Trophoblast cell (in vitro differentiated cells and primary cell): ENCODE measurements at regions not wholly inside any gene's neighbourhood (a gene's known extent, or its start where the extent isn't known, plus 50 kb on each side); places are given as distances from the start of the nearest gene placed in this dataset.

ENCODE experiments used
- DNase-seq, 2 donors: peaks; one replicate each; pipeline ENCODE4 v3.0.0-alpha.2; 2016
- H2AFZ ChIP-seq: 2 replicates; pipeline ENCODE4 v1.6.1; 2013; ENCODE audit warnings: low read length, moderate library complexity, mild to moderate bottlenecking; ENCODE audit not compliant: insufficient read depth, poor library complexity
- H2AK5ac ChIP-seq: 2 replicates; pipeline ENCODE4 v1.6.1; 2013; ENCODE audit warnings: mild to moderate bottlenecking, low read length
- H2BK120ac ChIP-seq: 2 replicates; pipeline ENCODE4 v1.6.1; 2013; ENCODE audit warnings: low read length, mild to moderate bottlenecking, moderate library complexity; ENCODE audit not compliant: insufficient read depth, poor library complexity
- H2BK12ac ChIP-seq: 2 replicates; pipeline ENCODE4 v1.6.1; 2013; ENCODE audit warnings: mild to moderate bottlenecking, low read length, moderate library complexity
- H2BK5ac ChIP-seq: 2 replicates; pipeline ENCODE4 v1.6.1; 2013; ENCODE audit warnings: low read length, low read depth, moderate library complexity, mild to moderate bottlenecking; ENCODE audit not compliant: poor library complexity
- H3K14ac ChIP-seq: 2 replicates; pipeline ENCODE4 v1.6.1; 2013; ENCODE audit warnings: mild to moderate bottlenecking, low read length
- H3K18ac ChIP-seq: 2 replicates; pipeline ENCODE4 v1.6.1; 2013; ENCODE audit warnings: mild to moderate bottlenecking, low read length
- H3K23ac ChIP-seq: 2 replicates; pipeline ENCODE4 v1.6.1; 2013; ENCODE audit warnings: low read length
- H3K27ac ChIP-seq: 2 replicates; pipeline ENCODE4 v1.5.1; 2013; ENCODE audit warnings: low read depth, mild to moderate bottlenecking, inconsistent platforms, low read length, moderate library complexity
- H3K27me3 ChIP-seq: 2 replicates; pipeline ENCODE4 v1.6.1; 2013; ENCODE audit warnings: inconsistent platforms, mild to moderate bottlenecking, low read length, moderate library complexity; ENCODE audit not compliant: insufficient read depth
- H3K36me3 ChIP-seq, 2 experiments: 1 replicate in 1 of 2; 2 replicates in 1 of 2; pipeline ENCODE4 v1.6.1; 2013; ENCODE audit warnings: low read length in 2 of 2, mild to moderate bottlenecking in 2 of 2, moderate library complexity in 1 of 2; ENCODE audit not compliant: insufficient read depth in 2 of 2, control insufficient read depth in 1 of 2
- H3K4ac ChIP-seq: 2 replicates; pipeline ENCODE4 v1.6.1; 2013; ENCODE audit warnings: low read depth, mild to moderate bottlenecking, low read length, moderate library complexity
- H3K4me1 ChIP-seq, 2 experiments: 1 replicate in 1 of 2; 2 replicates in 1 of 2; pipeline ENCODE4 v1.6.1; 2013; ENCODE audit warnings: low read length in 2 of 2, mild to moderate bottlenecking in 2 of 2, moderate library complexity in 1 of 2; ENCODE audit not compliant: insufficient read depth in 2 of 2, control insufficient read depth in 1 of 2
- H3K4me2 ChIP-seq: 2 replicates; pipeline ENCODE4 v1.6.1; 2013; ENCODE audit warnings: inconsistent platforms, mild to moderate bottlenecking, low read length, moderate library complexity
- H3K4me3 ChIP-seq: 2 replicates; pipeline ENCODE4 v1.5.1; 2013; ENCODE audit warnings: mild to moderate bottlenecking, low read depth, low read length, inconsistent platforms
- H3K79me1 ChIP-seq: one replicate; pipeline ENCODE4 v1.6.1; 2013; ENCODE audit warnings: low read length
- H3K79me2 ChIP-seq: 2 replicates; pipeline ENCODE4 v1.6.1; 2013; ENCODE audit warnings: low read length, mild to moderate bottlenecking; ENCODE audit not compliant: control insufficient read depth, insufficient read depth, poor library complexity
- H3K9ac ChIP-seq: 2 replicates; pipeline ENCODE4 v1.6.1; 2013; ENCODE audit warnings: mild to moderate bottlenecking, low read length
- H3K9me3 ChIP-seq: 2 replicates; pipeline ENCODE4 v1.6.1; 2013; ENCODE audit warnings: low read depth, mild to moderate bottlenecking, control low read depth, inconsistent platforms, low read length; ENCODE audit not compliant: insufficient read depth
- H4K12ac ChIP-seq: 2 replicates; pipeline ENCODE4 v1.6.1; 2013; ENCODE audit warnings: low read depth, mild to moderate bottlenecking, low read length, moderate library complexity
- H4K8ac ChIP-seq: 2 replicates; pipeline ENCODE4 v1.6.1; 2013; ENCODE audit warnings: low read depth, mild to moderate bottlenecking, low read length, moderate library complexity
- H4K91ac ChIP-seq: one replicate; pipeline ENCODE4 v1.6.1; 2013; ENCODE audit warnings: low read depth, mild to moderate bottlenecking, low read length, moderate library complexity
- WGBS: extraction: QIAGEN DNeasy Blood & Tissue Kit; methylation state at CpG from one replicate; pipeline ENCODE4 v1.1.7; 2013; ENCODE audit warnings: missing lambda C conversion rate; ENCODE audit not compliant: insufficient read length, insufficient coverage; ENCODE audit errors: extremely low coverage; 5-methylcytosine and 5-hydroxymethylcytosine counted together

GRCh38 chr6:132142308-132142707, 191.1 kb upstream of the CCN2 start:
- no peak overlapping the region for H2AK5ac ChIP-seq
- H3K27me3 ChIP-seq, result no peaks in the 10 kb centered on the region
- H3K4ac ChIP-seq, result no peak overlapping the region
- H3K4me2 ChIP-seq, result no peak overlapping the region
- DNase-seq, result no peak
- no CpG with 5 or more reads among the region's 1 CpG for WGBS
- H2BK12ac ChIP-seq, result no peak overlapping the region
- no peak overlapping the region for H4K12ac ChIP-seq
- no peak overlapping the region for H2BK120ac ChIP-seq
- no peak overlapping the region for H3K9ac ChIP-seq
- H3K79me1 ChIP-seq, result no peaks in the 10 kb centered on the region
- no peak overlapping the region for H3K4me3 ChIP-seq
- H3K9me3 ChIP-seq, result no peaks in the 10 kb centered on the region
- H3K23ac ChIP-seq, result no peak overlapping the region
- H3K18ac ChIP-seq, result no peak overlapping the region
- no peaks in the 10 kb centered on the region for H3K4me1 ChIP-seq
- no peak overlapping the region for H4K91ac ChIP-seq
- no peak overlapping the region for H2AFZ ChIP-seq
- H3K14ac ChIP-seq, result no peak overlapping the region
- H3K27ac ChIP-seq, result no peak overlapping the region
- no peaks in the 10 kb centered on the region for H3K79me2 ChIP-seq
- H4K8ac ChIP-seq, result no peak overlapping the region
- H3K36me3 ChIP-seq, result no peaks in the 10 kb centered on the region
- H2BK5ac ChIP-seq, result no peak overlapping the region

GRCh38 chr6:132140189-132140588, 189.0 kb upstream of the CCN2 start:
- no peak overlapping the region for H3K9ac ChIP-seq
- DNase-seq, result no peak
- H3K9me3 ChIP-seq, result no peaks in the 10 kb centered on the region
- H2BK120ac ChIP-seq, result no peak overlapping the region
- no peak overlapping the region for H3K4ac ChIP-seq
- H2AFZ ChIP-seq, result no peak overlapping the region
- H3K27me3 ChIP-seq, result no peaks in the 10 kb centered on the region
- H3K4me1 ChIP-seq, result no peaks in the 10 kb centered on the region
- H3K4me3 ChIP-seq, result no peak overlapping the region
- H3K18ac ChIP-seq, result no peak overlapping the region
- H3K36me3 ChIP-seq, result no peaks in the 10 kb centered on the region
- no peaks in the 10 kb centered on the region for H3K79me2 ChIP-seq
- no peaks in the 10 kb centered on the region for H3K79me1 ChIP-seq
- no peak overlapping the region for H3K27ac ChIP-seq
- H2AK5ac ChIP-seq, result no peak overlapping the region
- no peak overlapping the region for H2BK5ac ChIP-seq
- no peak overlapping the region for H3K14ac ChIP-seq
- no peak overlapping the region for H4K91ac ChIP-seq
- H4K12ac ChIP-seq, result no peak overlapping the region
- H4K8ac ChIP-seq, result no peak overlapping the region
- no peak overlapping the region for H3K4me2 ChIP-seq
- no peak overlapping the region for H2BK12ac ChIP-seq
- no CpG with 5 or more reads among the region's 3 CpGs for WGBS
- H3K23ac ChIP-seq, result no peak overlapping the region

- Histone ChIP-seq H3K18ac (no peak overlapping the region), H4K91ac (no peak overlapping the region), H3K27ac (no peak overlapping the region), H3K79me2 (no peaks in the 10 kb centered on the region), H3K9me3 (no peaks in the 10 kb centered on the region), H3K14ac (no peak overlapping the region), H3K4me3 (no peak overlapping the region), H4K12ac (no peak overlapping the region), H3K4me2 (no peak overlapping the region), H2BK12ac (no peak overlapping the region), H3K4ac (no peak overlapping the region), H3K4me1 (no peaks in the 10 kb centered on the region), H3K9ac (no peak overlapping the region), H3K79me1 (no peaks in the 10 kb centered on the region), H4K8ac (no peak overlapping the region), H3K27me3 (no peaks in the 10 kb centered on the region), H2BK120ac (no peak overlapping the region), H2BK5ac (no peak overlapping the region), H3K23ac (no peak overlapping the region), H2AFZ (no peak overlapping the region), H3K36me3 (no peaks in the 10 kb centered on the region), H2AK5ac (no peak overlapping the region)
- WGBS, result no CpG with 5 or more reads among the region's 2 CpGs
- no peak for DNase-seq
These were observed 188.4 kb upstream of the CCN2 start for GRCh38 chr6:132139611-132140010.

- no CpG with 5 or more reads among the region's 3 CpGs for WGBS
- no peaks in the 10 kb centered on the region for H3K36me3 ChIP-seq
- no peak overlapping the region for H3K4me2 ChIP-seq
- no peak overlapping the region for H2BK5ac ChIP-seq
- DNase-seq, result no peak
- H4K12ac ChIP-seq, result no peak overlapping the region
- H3K9me3 ChIP-seq, result no peaks in the 10 kb centered on the region
- no peaks in the 10 kb centered on the region for H3K79me1 ChIP-seq
- no peak overlapping the region for H3K27ac ChIP-seq
- no peak overlapping the region for H2AK5ac ChIP-seq
- no peak overlapping the region for H2AFZ ChIP-seq
- H4K8ac ChIP-seq, result no peak overlapping the region
- no peak overlapping the region for H3K23ac ChIP-seq
- H3K79me2 ChIP-seq, result no peaks in the 10 kb centered on the region
- no peak overlapping the region for H2BK12ac ChIP-seq
- H3K27me3 ChIP-seq, result no peaks in the 10 kb centered on the region
- no peak overlapping the region for H3K9ac ChIP-seq
- H3K4me3 ChIP-seq, result no peak overlapping the region
- H2BK120ac ChIP-seq, result no peak overlapping the region
- H3K4me1 ChIP-seq, result no peaks in the 10 kb centered on the region
- no peak overlapping the region for H3K4ac ChIP-seq
- no peak overlapping the region for H4K91ac ChIP-seq
- H3K18ac ChIP-seq, result no peak overlapping the region
- H3K14ac ChIP-seq, result no peak overlapping the region
These were observed 185.8 kb upstream of the CCN2 start for GRCh38 chr6:132136981-132137380.
